HCT116 (cell line): ENCODE measurements at regions not wholly inside any gene's neighbourhood (a gene's known extent, or its start where the extent isn't known, plus 50 kb on each side); places are given as distances from the start of the nearest gene placed in this dataset.

Source experiments
- ATAC-seq: fragments of 200-7000 bp; cut with Tn5 transposase; 2 replicates; pipeline ENCODE4 v1.9.1; 2020; ENCODE audit warnings: mild to moderate bottlenecking, moderate library complexity
- BruUV-seq: library from RNA; stranded (reverse); fragments of 400-500 nt; replicated peaks from 2 replicates; lab custom pipeline; 2021; lab: Mats Ljungman, UMichigan
- CTCF ChIA-PET: fragments of 300-600 bp; sonication (Branson Sonifier 250); formaldehyde crosslinking; loops from one replicate; lab custom pipeline; 2021; ENCODE audit warnings: antibody characterized with exemption; lab: Charles Lee
- POLR2A ChIA-PET: fragments of 300-600, 350-600 bp; sonication (Branson Sonifier 250); formaldehyde crosslinking; loops from one replicate; lab custom pipeline; 2021; ENCODE audit warnings: antibody characterized with exemption; lab: Charles Lee
- RAD21 ChIA-PET, 2 experiments: fragments of 300-600 bp; sonication (Branson Sonifier 250); formaldehyde crosslinking; loops; one replicate each; lab custom pipeline; 2023; ENCODE audit warnings: low total read pairs in 2 of 2; ENCODE audit not compliant: uncharacterized antibody in 2 of 2, unreplicated experiment in 2 of 2, low non-redundant PET in 1 of 2; lab: Charles Lee
- DNase-seq: peaks from one replicate; pipeline ENCODE4 v3.0.0-alpha.2; 2010; ENCODE audit warnings: low read depth, low spot score
- H2AFZ ChIP-seq: fragments of 200-600 bp; shearing (Covaris generic), sonication (generic); 2 replicates; pipeline ENCODE4 v1.6.1; 2017; ENCODE audit warnings: low read depth, mixed run types, mixed read lengths, antibody characterized with exemption, low read length; ENCODE audit not compliant: poor library complexity, severe bottlenecking
- H3K27ac ChIP-seq: 2 replicates; pipeline ENCODE4 v1.5.1; 2012; ENCODE audit warnings: low read depth, low read length
- H3K27me3 ChIP-seq: fragments of 200-600 bp; sonication (generic); 2 replicates; pipeline ENCODE4 v1.6.1; 2016; ENCODE audit warnings: mixed run types, low read length, mixed read lengths; ENCODE audit not compliant: insufficient read depth
- H3K36me3 ChIP-seq, 2 experiments: fragments of 200-500 bp in 1 of 2; fragments of 200-600 bp in 1 of 2; sonication (Bioruptor generic) in 1 of 2; sonication (generic) in 1 of 2; 2 replicates each; pipeline versions ENCODE4 v1.5.1 to v1.6.1; 2014 to 2016; ENCODE audit warnings: low read length in 2 of 2, inconsistent platforms in 1 of 2, mixed read lengths in 1 of 2, mixed run types in 1 of 2; ENCODE audit not compliant: insufficient read depth in 2 of 2, control insufficient read depth in 1 of 2
- H3K4me1 ChIP-seq, 2 experiments: fragments of 200-600 bp in 1 of 2; sonication (generic) in 1 of 2; 2 replicates each; pipeline versions ENCODE4 v1.5.1 to v1.6.1; 2012 to 2017; ENCODE audit warnings: low read length in 2 of 2, inconsistent platforms in 1 of 2, mild to moderate bottlenecking in 1 of 2, mixed read lengths in 1 of 2, mixed run types in 1 of 2, moderate library complexity in 1 of 2; ENCODE audit not compliant: insufficient read depth in 2 of 2, control insufficient read depth in 1 of 2
- H3K4me2 ChIP-seq: fragments of 200-600 bp; sonication (generic); 2 replicates; pipeline ENCODE4 v1.6.1; 2017; ENCODE audit warnings: mixed run types, low read length, mixed read lengths
- H3K4me3 ChIP-seq, 2 experiments: fragments of 200-600 bp in 1 of 2; sonication (generic) in 1 of 2; replicated peaks in 1 of 2; 2 replicates each; pipeline ENCODE4 v1.5.1; 2011 to 2016; ENCODE audit warnings: low read length in 2 of 2, control low read depth in 1 of 2, low read depth in 1 of 2, mild to moderate bottlenecking in 1 of 2, mixed read lengths in 1 of 2, mixed run types in 1 of 2
- H3K79me2 ChIP-seq: fragments of 200-600 bp; sonication (generic); 2 replicates; pipeline ENCODE4 v1.6.1; 2017; ENCODE audit warnings: mild to moderate bottlenecking, mixed run types, low read length, moderate library complexity, mixed read lengths; ENCODE audit not compliant: insufficient read depth
- H3K9ac ChIP-seq: fragments of 200-600 bp; sonication (generic); 2 replicates; pipeline ENCODE4 v1.6.1; 2016; ENCODE audit warnings: low read length, mixed read lengths
- H3K9me2 ChIP-seq: fragments of 200-600 bp; sonication (generic), shearing (Covaris generic); 2 replicates; pipeline ENCODE4 v1.6.1; 2017; ENCODE audit warnings: mixed run types, mild to moderate bottlenecking, moderate library complexity; ENCODE audit not compliant: insufficient read depth
- H3K9me3 ChIP-seq, 2 experiments: fragments of 200-500 bp in 1 of 2; fragments of 200-600 bp in 1 of 2; sonication (Bioruptor generic) in 1 of 2; sonication (generic) in 1 of 2; 2 replicates each; pipeline ENCODE4 v1.6.1; 2014 to 2017; ENCODE audit warnings: low read length in 2 of 2, mixed read lengths in 2 of 2, inconsistent platforms in 1 of 2, low read depth in 1 of 2, mild to moderate bottlenecking in 1 of 2, mixed run types in 1 of 2, moderate library complexity in 1 of 2; ENCODE audit not compliant: control insufficient read depth in 1 of 2, insufficient read depth in 1 of 2
- H4K20me1 ChIP-seq: fragments of 200-600 bp; sonication (generic), shearing (Covaris generic); 2 replicates; pipeline ENCODE4 v1.6.1; 2017; ENCODE audit warnings: mixed run types, mild to moderate bottlenecking, moderate library complexity; ENCODE audit not compliant: insufficient read depth
- ATF3 ChIP-seq: IDR thresholded peaks from 2 replicates; pipeline ENCODE4 v1.6.1; 2012
- CBX3 ChIP-seq: IDR thresholded peaks from 2 replicates; pipeline ENCODE4 v1.6.1; 2012; ENCODE audit warnings: low read depth
- CEBPB ChIP-seq: IDR thresholded peaks from 2 replicates; pipeline ENCODE4 v1.6.1; 2012; ENCODE audit warnings: low read depth
- EGR1 ChIP-seq: IDR thresholded peaks from 2 replicates; pipeline ENCODE4 v1.6.1; 2012; ENCODE audit warnings: low read depth
- FOSL1 ChIP-seq: IDR thresholded peaks from 2 replicates; pipeline ENCODE4 v1.6.1; 2012; ENCODE audit warnings: low read depth
- POLR2A ChIP-seq: IDR thresholded peaks from 2 replicates; pipeline ENCODE4 v1.7.0; 2011; ENCODE audit warnings: borderline replicate concordance; ENCODE audit not compliant: insufficient read depth, insufficient read length; ENCODE audit errors: extremely low read depth
- REST ChIP-seq: IDR thresholded peaks from 2 replicates; pipeline ENCODE4 v1.6.1; 2012; ENCODE audit warnings: low read depth
- SIN3A ChIP-seq: IDR thresholded peaks from 2 replicates; pipeline ENCODE4 v1.6.1; 2012; ENCODE audit warnings: low read depth
- SP1 ChIP-seq: IDR thresholded peaks from 2 replicates; pipeline ENCODE4 v1.6.1; 2012; ENCODE audit warnings: low read depth
- SRF ChIP-seq: IDR thresholded peaks from 2 replicates; pipeline ENCODE4 v1.6.1; 2012; ENCODE audit warnings: low read depth
- TCF7L2 ChIP-seq: IDR thresholded peaks from 2 replicates; pipeline ENCODE4 v1.7.0; 2011; ENCODE audit warnings: borderline replicate concordance, inconsistent platforms; ENCODE audit not compliant: insufficient read depth, insufficient read length; ENCODE audit errors: extremely low read depth
- YY1 ChIP-seq: IDR thresholded peaks from 2 replicates; pipeline ENCODE4 v1.6.1; 2011; ENCODE audit warnings: low read length, low read depth, moderate library complexity, mild to moderate bottlenecking; ENCODE audit not compliant: insufficient replicate concordance; ENCODE audit errors: extremely low read depth
- ZFX ChIP-seq: fragments of 450-650 bp; IDR thresholded peaks from 2 replicates; pipeline ENCODE4 v1.6.1; 2017
- ZNF274 ChIP-seq: fragments of 200-500 bp; sonication (Bioruptor generic); IDR thresholded peaks from 2 replicates; pipeline ENCODE4 v1.6.1; 2014; ENCODE audit warnings: mild to moderate bottlenecking, low read depth, low read length, inconsistent platforms
- intact Hi-C: fragments of 100-400 bp; cut with micrococcal nuclease; formaldehyde crosslinking; loops from 2 replicates; pipeline ENCODE4 v1.10.0; 2022

DNA sequence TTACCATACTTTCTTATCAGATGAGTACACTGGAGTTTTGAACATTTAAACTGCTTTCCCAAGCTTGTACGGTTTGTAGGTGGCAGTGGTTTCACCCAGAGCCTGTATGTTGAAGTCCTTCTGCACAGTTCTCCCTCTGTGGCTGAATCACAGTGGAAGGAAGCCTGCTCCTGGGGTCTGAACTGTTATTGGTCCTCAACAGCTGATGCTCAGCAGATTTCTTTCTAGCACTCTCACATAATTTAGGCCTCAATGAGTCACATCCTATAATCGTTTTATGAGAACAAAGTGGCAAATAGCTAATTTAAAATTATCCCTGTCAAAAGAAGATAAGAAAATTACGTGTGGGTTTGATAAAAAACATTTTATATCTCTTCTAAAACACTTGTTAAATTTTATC, 229.7 kb downstream of the TLE4 start:
- no peaks in the 10 kb centered on the region for H4K20me1 ChIP-seq
- no peak overlapping the region for H3K4me3 ChIP-seq
- no peak overlapping the region for H3K27ac ChIP-seq
- no peaks in the 10 kb centered on the region for H3K4me1 ChIP-seq
- H3K9ac ChIP-seq: no peak overlapping the region
- H3K27me3 ChIP-seq: no peaks in the 10 kb centered on the region
- BruUV-seq: no TSS peak
- no peak for ATAC-seq
- no peak for TF ChIP-seq TCF7L2
- no peak for TF ChIP-seq SRF
- no peak for TF ChIP-seq REST
- no peak for TF ChIP-seq YY1
- no peak for TF ChIP-seq ZFX
- TF ChIP-seq ZNF274: no peak
- no peak for TF ChIP-seq CEBPB
- TF ChIP-seq FOSL1: no peak
- no peak for TF ChIP-seq ATF3
- no peak for TF ChIP-seq SP1
- no peak for TF ChIP-seq EGR1
- no peak for TF ChIP-seq CBX3
- TF ChIP-seq SIN3A: no peak
- TF ChIP-seq POLR2A: no peak
- TF ChIP-seq, all 23 proteins: peak for 0
- Histone ChIP-seq H3K9me3 (peaks cover 3 to 26% of the 10 kb centered on the region in 2 experiments; a peak in 2 of 4 replicates), H2AFZ (no peak overlapping the region), H3K4me2 (no peak overlapping the region), H3K9me2 (no peaks in the 10 kb centered on the region), H3K36me3 (no peaks in the 10 kb centered on the region), H3K79me2 (no peaks in the 10 kb centered on the region)
- intact Hi-C loops: no loop called here
- no peak for DNase-seq
- ChIA-PET RAD21 (no interaction called here), POLR2A (no interaction called here), CTCF (no interaction called here)
